ENCODE measurements at regions not wholly inside any gene's neighbourhood (a gene's known extent, or its start where the extent isn't known, plus 50 kb on each side); places are given as distances from the start of the nearest gene placed in this dataset.

DNA sequence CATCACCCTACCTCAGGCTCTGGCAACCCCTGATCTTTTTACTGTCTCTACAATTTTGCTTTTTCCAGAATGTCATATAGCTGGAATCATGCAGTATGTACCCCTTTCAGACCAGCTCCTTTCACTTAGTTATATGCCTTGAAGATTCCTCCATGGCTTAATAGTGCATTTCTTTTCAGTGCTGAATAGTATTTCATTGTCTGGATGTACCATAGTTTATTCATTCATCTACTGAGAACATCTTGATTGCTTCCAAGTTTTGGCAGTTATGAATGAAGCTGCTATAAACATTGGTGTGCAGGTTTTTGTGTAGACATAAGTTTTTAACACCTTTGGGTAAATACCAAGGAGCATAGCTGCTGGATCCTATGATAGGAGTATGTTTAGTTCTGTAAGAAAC, 50.8 kb upstream of the ANP32A start:
- H3K27me3 Mint-ChIP-seq (ENCODE audit: low read depth) = peaks cover 34% of the 10 kb centered on the region
- H2AFZ ChIP-seq (ENCODE audit: low read length) = no peak overlapping the region
- H3K9ac ChIP-seq (ENCODE audit: extremely low read depth, insufficient read length, low read length) = no peak overlapping the region
- no peaks in the 10 kb centered on the region for H3K36me3 Mint-ChIP-seq (ENCODE audit: insufficient read depth in 1 of 3, low read depth in 3 of 3)
- H3K56ac ChIP-seq (ENCODE audit: insufficient read length, low read depth, low read length) = no peak overlapping the region
- H3K4me2 ChIP-seq (ENCODE audit: insufficient read depth, insufficient read length, low read length) = no peak overlapping the region
- no peaks in the 10 kb centered on the region for H3K79me1 ChIP-seq (ENCODE audit: insufficient read depth, low read depth, low read length, poor library complexity, severe bottlenecking)
- no peak overlapping the region for H3K18ac ChIP-seq (ENCODE audit: insufficient read length, low read depth, low read length)
- H3K4me1 ChIP-seq (ENCODE audit: insufficient read depth, low read length) = no peaks in the 10 kb centered on the region
- H3K9me3 ChIP-seq (ENCODE audit: control insufficient read depth, low read depth, low read length) = no peaks in the 10 kb centered on the region
- no peak for DNase-seq
- H2BK20ac ChIP-seq (ENCODE audit: low read depth, low read length, poor library complexity, severe bottlenecking) = no peak overlapping the region
- no peak overlapping the region for H4K91ac ChIP-seq (ENCODE audit: insufficient read length, low read depth, low read length)
- no peak overlapping the region for H4K8ac ChIP-seq (replicated peaks; ENCODE audit: insufficient read length, low read depth, low read length)
- H2BK5ac ChIP-seq (ENCODE audit: insufficient read length, low read length) = no peak overlapping the region
- H4K20me1 ChIP-seq (ENCODE audit: control insufficient read depth, insufficient read depth, insufficient read length) = no peaks in the 10 kb centered on the region
- H3K4me1 Mint-ChIP-seq = peaks cover 15% of the 10 kb centered on the region in 2 experiments
- H3K23me2 ChIP-seq (ENCODE audit: insufficient read length, low read depth, low read length, poor library complexity, severe bottlenecking) = peaks cover 4% of the 10 kb centered on the region
- H2AK5ac ChIP-seq (ENCODE audit: insufficient read length, low read length) = no peak overlapping the region
- H3K79me2 ChIP-seq (ENCODE audit: insufficient read depth, low read length) = no peaks in the 10 kb centered on the region
- H4K5ac ChIP-seq (ENCODE audit: insufficient read length, low read depth, low read length) = no peak overlapping the region
- H3K23ac ChIP-seq (ENCODE audit: insufficient read length, low read depth, low read length) = no peak overlapping the region
- no peak overlapping the region for H3K27ac ChIP-seq (ENCODE audit: insufficient read length, low read depth, low read length)
- no peak overlapping the region for H3T11ph ChIP-seq (ENCODE audit: low read length)
- H3K14ac ChIP-seq (ENCODE audit: insufficient read depth, low read length) = no peak overlapping the region
- no peak overlapping the region for H3K4me3 Mint-ChIP-seq
- no peak overlapping the region for H3K4ac ChIP-seq (ENCODE audit: low read depth, low read length)
- H3K27me3 ChIP-seq (ENCODE audit: insufficient read depth, low read length) = no peaks in the 10 kb centered on the region; the same call in 1 of the 2 replicates
- no peak overlapping the region for H2BK15ac ChIP-seq (ENCODE audit: low read depth, low read length)
- TF ChIP-seq, protein P1, sequence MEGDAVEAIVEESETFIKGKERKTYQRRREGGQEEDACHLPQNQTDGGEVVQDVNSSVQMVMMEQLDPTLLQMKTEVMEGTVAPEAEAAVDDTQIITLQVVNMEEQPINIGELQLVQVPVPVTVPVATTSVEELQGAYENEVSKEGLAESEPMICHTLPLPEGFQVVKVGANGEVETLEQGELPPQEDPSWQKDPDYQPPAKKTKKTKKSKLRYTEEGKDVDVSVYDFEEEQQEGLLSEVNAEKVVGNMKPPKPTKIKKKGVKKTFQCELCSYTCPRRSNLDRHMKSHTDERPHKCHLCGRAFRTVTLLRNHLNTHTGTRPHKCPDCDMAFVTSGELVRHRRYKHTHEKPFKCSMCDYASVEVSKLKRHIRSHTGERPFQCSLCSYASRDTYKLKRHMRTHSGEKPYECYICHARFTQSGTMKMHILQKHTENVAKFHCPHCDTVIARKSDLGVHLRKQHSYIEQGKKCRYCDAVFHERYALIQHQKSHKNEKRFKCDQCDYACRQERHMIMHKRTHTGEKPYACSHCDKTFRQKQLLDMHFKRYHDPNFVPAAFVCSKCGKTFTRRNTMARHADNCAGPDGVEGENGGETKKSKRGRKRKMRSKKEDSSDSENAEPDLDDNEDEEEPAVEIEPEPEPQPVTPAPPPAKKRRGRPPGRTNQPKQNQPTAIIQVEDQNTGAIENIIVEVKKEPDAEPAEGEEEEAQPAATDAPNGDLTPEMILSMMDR (conservative IDR thresholded peaks at IDR 0.05) = no peak
- H2BK12ac ChIP-seq (ENCODE audit: insufficient read length, low read depth, low read length) = no peak overlapping the region
- H3K27ac Mint-ChIP-seq = no peak overlapping the region
- no peaks in the 10 kb centered on the region for H3K9me3 Mint-ChIP-seq
- H2BK120ac ChIP-seq (ENCODE audit: low read depth, low read length, poor library complexity, severe bottlenecking) = no peak overlapping the region
